HEK293 (cell line): ENCODE measurements at regions not wholly inside any gene's neighbourhood (a gene's known extent, or its start where the extent isn't known, plus 50 kb on each side); places are given as distances from the start of the nearest gene placed in this dataset.

Experiments
- CTCF ChIP-seq: fragments of 450-650 bp; formaldehyde crosslinking; IDR thresholded peaks from 2 replicates; pipeline ENCODE4 v1.5.1; 2016; ENCODE audit warnings: missing biosample characterization, missing genetic modification characterization
- IKZF3 ChIP-seq: fragments of 450-650 bp; IDR thresholded peaks from 2 replicates; pipeline ENCODE4 v1.5.0; 2018; ENCODE audit warnings: missing biosample characterization, mild to moderate bottlenecking, missing genetic modification characterization, moderate library complexity
- KLF10 ChIP-seq: fragments of 450-650 bp; IDR thresholded peaks from 2 replicates; pipeline ENCODE4 v1.5.1; 2018; ENCODE audit warnings: missing biosample characterization, mild to moderate bottlenecking, missing genetic modification characterization
- SCRT2 ChIP-seq: fragments of 450-650 bp; formaldehyde crosslinking; IDR thresholded peaks from 2 replicates; pipeline ENCODE4 v1.5.1; 2016; ENCODE audit warnings: missing biosample characterization, missing genetic modification characterization
- ZEB2 ChIP-seq: fragments of 450-650 bp; formaldehyde crosslinking; IDR thresholded peaks from 2 replicates; pipeline ENCODE4 v1.5.1; 2016; ENCODE audit warnings: missing biosample characterization, missing genetic modification characterization
- ZNF350 ChIP-seq: fragments of 450-650 bp; formaldehyde crosslinking; IDR thresholded peaks from 2 replicates; pipeline ENCODE4 v1.5.0; 2017; ENCODE audit warnings: missing biosample characterization, mild to moderate bottlenecking, missing genetic modification characterization
- ZNF366 ChIP-seq: fragments of 450-650 bp; formaldehyde crosslinking; conservative IDR thresholded peaks from 2 replicates; pipeline ENCODE4 v1.5.1; 2016; ENCODE audit warnings: missing biosample characterization, missing genetic modification characterization
- ZNF660 ChIP-seq: fragments of 450-650 bp; IDR thresholded peaks from 2 replicates; pipeline ENCODE4 v1.5.1; 2018; ENCODE audit warnings: missing biosample characterization, mild to moderate bottlenecking, missing genetic modification characterization
- ZNF843 ChIP-seq: fragments of 450-650 bp; formaldehyde crosslinking; IDR thresholded peaks from 2 replicates; pipeline ENCODE4 v1.5.1; 2016; ENCODE audit warnings: missing biosample characterization, missing genetic modification characterization

DNA sequence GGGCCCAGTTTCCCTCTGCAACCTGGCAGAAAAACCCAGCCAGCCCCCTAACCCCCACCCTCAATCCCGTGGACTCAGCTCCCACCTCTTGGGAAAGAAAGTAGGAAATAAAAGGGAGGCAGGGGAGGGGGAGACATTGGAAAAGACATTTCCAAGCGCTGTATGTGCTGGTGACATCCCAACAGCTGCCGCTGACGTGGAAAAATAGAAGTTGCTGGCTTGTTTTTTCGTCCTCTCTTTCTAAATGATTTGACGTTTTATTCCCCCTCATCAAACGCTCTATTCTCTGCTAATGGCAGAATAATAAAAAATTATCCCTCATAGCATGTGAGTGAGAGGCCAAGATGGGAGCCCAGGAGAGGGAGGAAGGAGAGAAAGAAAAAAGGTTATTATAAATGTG lies 76.1 kb downstream of the LINGO1 start:
- TF ChIP-seq KLF10 (tag by site-specific recombination) (no peak), ZNF350 (tag by site-specific recombination) (no peak), CTCF (no peak), SCRT2 (tag by site-specific recombination) (no peak), ZNF366 (tag by site-specific recombination) (no peak), ZNF843 (no peak), ZEB2 (tag by site-specific recombination) (no peak), IKZF3 (no peak), ZNF660 (tag by site-specific recombination) (no peak)
